ENCODE measurements at regions not wholly inside any gene's neighbourhood (a gene's known extent, or its start where the extent isn't known, plus 50 kb on each side); places are given as distances from the start of the nearest gene placed in this dataset.

GRCh38 chr6:164854526-164854925 is 454.9 kb downstream of the C6orf118 start:
- Histone ChIP-seq H2AK9ac (replicated peaks; ENCODE audit: low read depth, low read length, poor library complexity) (no peak overlapping the region), H2BK120ac (ENCODE audit: low read depth, low read length) (no peak overlapping the region), H3K4ac (ENCODE audit: low read depth, low read length) (no peak overlapping the region), H4K20me1 (ENCODE audit: insufficient read depth, low read length) (no peaks in the 10 kb centered on the region), H4K5ac (ENCODE audit: low read depth, low read length) (no peak overlapping the region), H2AK5ac (ENCODE audit: low read depth, low read length) (no peak overlapping the region), H3K27me3 (ENCODE audit: control insufficient read depth, insufficient read depth, low read length) (no peaks in the 10 kb centered on the region), H2BK20ac (ENCODE audit: low read depth, low read length) (no peak overlapping the region), H3K4me1 (ENCODE audit: control insufficient read depth, insufficient read depth, low read length) (no peaks in the 10 kb centered on the region), H3K9me3 (ENCODE audit: control insufficient read depth, insufficient read depth, low read length) (peaks cover 4% of the 10 kb centered on the region), H2BK15ac (ENCODE audit: low read depth, low read length) (no peak overlapping the region), H2BK5ac (ENCODE audit: low read depth, low read length, poor library complexity, severe bottlenecking) (no peak overlapping the region), H3K4me2 (ENCODE audit: low read depth, low read length) (no peak overlapping the region), H3K56ac (ENCODE audit: extremely low read depth, insufficient read depth, low read length) (no peak overlapping the region), H3K36me3 (ENCODE audit: control insufficient read depth, insufficient read depth, low read length) (no peaks in the 10 kb centered on the region), H3K14ac (replicated peaks; ENCODE audit: low read depth, low read length) (no peak overlapping the region), H3K9ac (ENCODE audit: low read depth, low read length) (no peak overlapping the region), H2AFZ (replicated peaks; ENCODE audit: low read length, poor library complexity) (no peak overlapping the region), H3K79me1 (ENCODE audit: low read depth in 1 of 2, low read length in 2 of 2) (no peaks in the 10 kb centered on the region), H3K23ac (ENCODE audit: low read depth, low read length) (no peak overlapping the region), H4K91ac (ENCODE audit: insufficient read depth, low read depth, low read length) (no peak overlapping the region), H3K27ac (ENCODE audit: insufficient read depth, low read length) (no peak overlapping the region), H3K9me1 (ENCODE audit: insufficient read depth, low read length) (no peaks in the 10 kb centered on the region), H4K8ac (ENCODE audit: low read depth in 2 of 2, low read length in 2 of 2) (no peak overlapping the region), H3K18ac (ENCODE audit: low read depth, low read length) (no peak overlapping the region), H3K4me3 (ENCODE audit: insufficient read depth, low read depth, low read length) (no peak overlapping the region)
- no peak for DNase-seq
- TF ChIP-seq CHD1 (IDR thresholded peaks at IDR 0.05; ENCODE audit: low read depth, low read length): no peak
- no peak for TF ChIP-seq MAZ (IDR thresholded peaks at IDR 0.05; ENCODE audit: borderline replicate concordance, low read depth, low read length)
- no peak for TF ChIP-seq RCOR1 (IDR thresholded peaks at IDR 0.05; ENCODE audit: insufficient replicate concordance, low read length)
- no peak for TF ChIP-seq NFE2L2 (IDR thresholded peaks at IDR 0.05; ENCODE audit: low read depth, low read length)
- no peak for TF ChIP-seq RFX5 (IDR thresholded peaks at IDR 0.05; ENCODE audit: low read depth, low read length)
- no peak for TF ChIP-seq ELK1 (IDR thresholded peaks at IDR 0.05; ENCODE audit: borderline replicate concordance, low read depth, low read length)
- TF ChIP-seq RAD21 (IDR thresholded peaks at IDR 0.05; ENCODE audit: low read length): no peak
- TF ChIP-seq MXI1 (IDR thresholded peaks at IDR 0.05; ENCODE audit: borderline replicate concordance, low read depth, low read length): no peak
- TF ChIP-seq CEBPB (IDR thresholded peaks at IDR 0.05; ENCODE audit: low read depth, low read length): no peak
- TF ChIP-seq POLR2A (IDR thresholded peaks at IDR 0.05; ENCODE audit: low read depth, low read length): no peak
- TF ChIP-seq SMC3 (IDR thresholded peaks at IDR 0.05; ENCODE audit: low read depth, low read length): no peak
- TF ChIP-seq BHLHE40 (IDR thresholded peaks at IDR 0.05; ENCODE audit: low read depth, low read length): no peak
- dilution Hi-C loops (cut with HindIII; ENCODE audit: low sequenced_read_pairs, unreplicated experiment): no loop called here
- in situ Hi-C loops (cut with MboI; ENCODE audit: low sequenced_read_pairs): no loop called here
- intact Hi-C loops (cut with micrococcal nuclease): no loop called here
- ChIA-PET CTCF (no interaction called here), POLR2A (ENCODE audit: unreplicated experiment) (no interaction called here)
- ATAC-seq (ENCODE audit: low read depth): no peak
- no TSS peak for BruUV-seq (replicated peaks)

All from IMR-90 (cell line).